Kidney (tissue), 13 donors: ENCODE measurements at regions not wholly inside any gene's neighbourhood (a gene's known extent, or its start where the extent isn't known, plus 50 kb on each side); places are given as distances from the start of the nearest gene placed in this dataset.
A peak's percentile ranks its signal among the peaks of the same experiment; 100 is the strongest.

Experiments
- DNase-seq, 5 donors: peaks; one replicate each; pipeline ENCODE4 v3.0.0-alpha.2; 2013 to 2020
- FAIRE-seq: peaks from 2 replicates; lab custom pipeline; 2012; peaks lifted over from hg19 to GRCh38; lab: Jason Lieb, UNC
- H3K27ac ChIP-seq, 2 donors: one replicate each; pipeline ENCODE4 v1.7.0; 2013; ENCODE audit warnings: low read depth in 2 of 2, low read length in 2 of 2, inconsistent platforms in 1 of 2
- H3K27me3 ChIP-seq: one replicate; pipeline ENCODE4 v1.7.1; 2013; ENCODE audit warnings: low read length, inconsistent platforms; ENCODE audit not compliant: control insufficient read depth, insufficient read depth
- H3K36me3 ChIP-seq, 3 donors: one replicate each; pipeline versions ENCODE4 v1.7.0 to v1.7.1; 2013; ENCODE audit warnings: low read length in 3 of 3, control low read depth in 1 of 3, inconsistent platforms in 1 of 3; ENCODE audit not compliant: insufficient read depth in 3 of 3, control insufficient read depth in 2 of 3
- H3K4me1 ChIP-seq, 3 donors: one replicate each; pipeline versions ENCODE4 v1.7.0 to v1.7.1; 2013; ENCODE audit warnings: low read length in 3 of 3, inconsistent platforms in 1 of 3, low read depth in 1 of 3; ENCODE audit not compliant: control insufficient read depth in 2 of 3, insufficient read depth in 2 of 3
- H3K4me3 ChIP-seq, 3 donors: one replicate each; pipeline versions ENCODE4 v1.7.0 to v1.8.1; 2013; ENCODE audit warnings: low read length in 3 of 3, control low read depth in 1 of 3, inconsistent platforms in 1 of 3
- H3K9ac ChIP-seq, 3 donors: one replicate each; pipeline versions ENCODE4 v1.7.0 to v1.7.1; 2013; ENCODE audit warnings: low read length in 3 of 3, control low read depth in 1 of 3, inconsistent platforms in 1 of 3
- H3K9me3 ChIP-seq, 3 donors: one replicate each; pipeline versions ENCODE4 v1.7.0 to v1.7.1; 2013; ENCODE audit warnings: low read length in 3 of 3, control low read depth in 1 of 3, inconsistent platforms in 1 of 3; ENCODE audit not compliant: control insufficient read depth in 2 of 3, insufficient read depth in 1 of 3
- CTCF ChIP-seq: IDR thresholded peaks from 3 replicates; pipeline ENCODE4 v1.5.1; 2012; ENCODE audit warnings: mild to moderate bottlenecking, moderate library complexity, borderline replicate concordance; ENCODE audit not compliant: insufficient read depth; ENCODE audit errors: extremely low read depth
- intact Hi-C: fragments of 100-400 bp; cut with DNase I; formaldehyde crosslinking; loops from one replicate; pipeline ENCODE4 v1.11.1; 2022
- donor health status: control.
- donor health status: control.
- donor health status: control.
- donor health status: control.
- donor health status: control.
- donor health status: DM: yes; HTN: yes; CAD: no.
- donor health status: Normal renal cell carcinoma (clear cell type).

- H3K36me3 ChIP-seq, result no peaks in the 10 kb centered on the region
- no peak overlapping the region for H3K4me3 ChIP-seq
- DNase-seq (no peak), FAIRE-seq (no peak)
- no peaks in the 10 kb centered on the region for H3K27me3 ChIP-seq
- no peaks in the 10 kb centered on the region for H3K4me1 ChIP-seq
- intact Hi-C loops, result no loop called here
- no peaks in the 10 kb centered on the region for H3K9me3 ChIP-seq
- H3K9ac ChIP-seq, result no peak overlapping the region
- no peak overlapping the region for H3K27ac ChIP-seq
- no peak for TF ChIP-seq CTCF
Measured at GRCh38 chr7:81415181-81415580, 354.7 kb downstream of the HGF start.

GRCh38 chr7:81414411-81414810 is 355.4 kb downstream of the HGF start:
- Histone ChIP-seq H3K4me1 (no peaks in the 10 kb centered on the region), H3K9ac (no peak overlapping the region), H3K27ac (no peak overlapping the region), H3K36me3 (no peaks in the 10 kb centered on the region), H3K9me3 (no peaks in the 10 kb centered on the region), H3K27me3 (no peaks in the 10 kb centered on the region), H3K4me3 (no peak overlapping the region)
- no peak for FAIRE-seq
- intact Hi-C loops, result no loop called here
- no peak for DNase-seq
- TF ChIP-seq CTCF, result no peak

- DNase-seq (peak in 1 of 5 donors; percentile 29), FAIRE-seq (no peak)
- TF ChIP-seq CTCF, result no peak
- H3K9ac ChIP-seq, result no peak overlapping the region
- H3K4me1 ChIP-seq, result no peaks in the 10 kb centered on the region
- no peak overlapping the region for H3K4me3 ChIP-seq
- intact Hi-C loops, result no loop called here
- H3K9me3 ChIP-seq, result no peaks in the 10 kb centered on the region
- no peaks in the 10 kb centered on the region for H3K36me3 ChIP-seq
- no peaks in the 10 kb centered on the region for H3K27me3 ChIP-seq
- H3K27ac ChIP-seq, result no peak overlapping the region
Measured at GRCh38 chr7:81410471-81411117, 359.3 kb downstream of the HGF start.

- FAIRE-seq (no peak), DNase-seq (no peak)
- intact Hi-C loops, result no loop called here
- Histone ChIP-seq H3K9me3 (no peaks in the 10 kb centered on the region), H3K27ac (no peak overlapping the region), H3K36me3 (no peaks in the 10 kb centered on the region), H3K27me3 (no peaks in the 10 kb centered on the region), H3K4me1 (no peaks in the 10 kb centered on the region), H3K4me3 (no peak overlapping the region), H3K9ac (no peak overlapping the region)
- TF ChIP-seq CTCF, result no peak
Measured at GRCh38 chr7:81408728-81409127, 361.1 kb downstream of the HGF start.
